GM19023 (cell line): ENCODE measurements at regions not wholly inside any gene's neighbourhood (a gene's known extent, or its start where the extent isn't known, plus 50 kb on each side); places are given as distances from the start of the nearest gene placed in this dataset.
"Not testable (repeated sequence)": the region's sequence is repeated elsewhere in the genome, so short reads cannot be mapped to it uniquely, and the experiment has no call there.

Experiments
- ATAC-seq: cut with Tn5 transposase; IDR thresholded peaks from one replicate; pipeline ENCODE4 v1.9.1; 2021; ENCODE audit warnings: mild to moderate bottlenecking, moderate library complexity; ENCODE audit not compliant: unreplicated experiment

DNA sequence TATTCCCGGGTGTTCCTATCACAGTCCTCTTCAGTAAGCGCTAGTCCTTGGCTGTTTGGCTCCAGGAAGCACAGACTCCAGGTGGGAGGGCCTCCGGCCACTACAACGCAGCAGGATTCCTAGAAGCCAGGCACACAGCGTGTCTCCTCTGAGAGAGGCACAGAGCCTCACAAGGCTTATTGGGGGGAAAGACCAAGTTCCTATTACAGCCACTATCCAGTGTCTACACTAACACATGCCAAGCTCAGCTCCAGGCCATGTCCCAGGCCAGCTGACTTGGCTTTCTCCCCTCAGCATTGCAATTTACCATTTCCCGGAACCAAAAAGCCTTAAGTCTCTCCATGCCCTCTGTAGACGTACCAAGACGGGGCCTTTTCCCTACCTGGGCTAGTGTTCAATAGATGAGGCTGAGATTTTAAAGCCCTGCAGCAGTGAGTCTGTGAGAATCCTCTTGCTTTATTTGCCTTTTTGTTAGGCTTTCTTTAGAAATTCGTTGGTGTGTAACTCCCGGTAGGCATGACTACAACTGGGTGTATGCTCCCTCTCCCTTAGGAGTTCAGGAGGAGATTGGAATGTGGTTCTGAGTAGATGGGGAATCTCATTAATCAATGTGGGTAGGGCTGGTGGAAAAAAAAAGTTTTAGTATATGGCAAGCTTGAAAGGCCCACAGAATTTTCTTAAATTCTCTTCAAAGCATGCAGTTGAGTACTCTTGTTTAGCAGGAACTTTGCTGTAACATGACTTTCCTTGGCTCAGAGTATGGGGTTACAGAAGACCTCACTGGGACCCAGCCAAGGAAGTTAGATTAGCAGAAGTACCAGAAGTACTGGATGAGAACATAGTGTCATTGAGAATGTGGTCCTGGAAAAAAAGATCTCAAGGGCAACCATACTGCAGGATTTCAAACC lies 84.3 kb upstream of the SLC1A3 start:
- no peak for ATAC-seq

DNA sequence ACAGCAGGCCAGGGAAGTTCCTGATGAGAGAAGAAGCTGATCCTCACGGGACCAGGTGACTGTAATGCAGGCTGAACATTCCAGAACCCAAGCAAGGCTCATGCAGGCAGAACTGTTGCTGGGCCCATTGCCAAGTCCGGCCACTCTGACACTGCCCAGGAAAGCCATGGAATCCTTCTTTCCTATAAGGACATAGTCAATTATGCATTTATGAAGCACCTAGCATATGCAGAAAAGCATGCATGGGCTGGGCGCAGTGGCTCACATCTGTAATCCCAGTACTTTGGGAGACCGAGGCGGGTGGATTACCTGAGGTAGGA lies 83.7 kb upstream of the SLC1A3 start:
- ATAC-seq = no peak

DNA sequence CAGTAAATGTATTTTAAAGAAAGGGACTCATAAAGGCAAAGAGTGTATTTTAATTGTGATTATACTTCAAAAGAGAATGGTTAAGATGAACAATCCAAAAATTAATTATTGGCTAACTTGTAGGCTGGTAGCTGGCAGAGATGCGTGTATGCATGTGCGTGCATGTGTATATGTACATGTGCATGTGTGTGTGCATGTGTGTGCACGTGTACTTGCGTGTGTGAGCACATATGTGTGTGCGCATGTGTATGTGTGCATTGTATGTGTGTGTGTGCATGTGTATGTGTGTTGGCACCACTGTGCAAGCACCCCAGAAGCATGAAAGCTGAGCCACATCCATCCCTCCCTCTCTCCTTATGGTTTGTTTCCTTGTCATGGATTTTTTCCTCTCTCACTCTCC lies 83.0 kb upstream of the SLC1A3 start:
- ATAC-seq = no peak

DNA sequence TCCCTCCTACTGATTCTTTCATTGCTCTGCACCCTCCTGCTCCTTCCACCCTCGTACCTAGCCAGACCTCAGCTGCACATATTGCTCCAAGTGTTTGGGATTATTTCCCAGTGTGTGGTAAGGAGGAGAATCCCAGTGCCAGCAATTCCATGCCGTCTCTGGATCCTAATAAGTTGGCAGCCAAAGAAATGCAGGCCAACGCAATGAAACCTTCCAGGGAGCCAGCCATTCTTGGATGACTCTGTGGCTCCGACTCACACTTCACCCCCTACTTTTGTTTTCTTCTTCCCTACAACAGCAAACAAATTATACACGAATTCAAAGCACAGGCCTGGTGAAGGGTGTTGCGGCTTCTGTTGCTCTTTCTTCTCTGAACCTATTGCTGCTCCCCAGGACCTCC lies 82.5 kb upstream of the SLC1A3 start:
- ATAC-seq = no peak

DNA sequence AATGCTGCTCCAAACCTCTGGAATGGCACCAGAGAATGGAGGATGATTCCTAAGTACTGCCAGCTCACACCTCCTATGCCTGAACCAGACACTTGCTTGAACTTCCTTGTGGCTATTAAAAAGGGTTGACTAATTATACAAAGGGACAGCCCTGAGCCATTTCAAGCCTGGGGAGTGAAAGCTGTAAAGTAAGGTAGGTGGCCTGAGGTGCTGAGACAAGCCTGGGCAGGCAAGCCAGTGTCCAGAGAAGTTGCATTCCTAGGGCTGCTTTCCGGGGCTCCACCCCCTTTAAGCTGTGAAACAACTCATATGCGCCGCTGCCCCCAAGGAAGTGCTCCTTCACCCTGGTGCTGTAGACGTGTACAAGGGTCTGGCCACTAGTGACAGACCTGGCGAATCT lies 79.9 kb upstream of the SLC1A3 start:
- ATAC-seq = no peak

DNA sequence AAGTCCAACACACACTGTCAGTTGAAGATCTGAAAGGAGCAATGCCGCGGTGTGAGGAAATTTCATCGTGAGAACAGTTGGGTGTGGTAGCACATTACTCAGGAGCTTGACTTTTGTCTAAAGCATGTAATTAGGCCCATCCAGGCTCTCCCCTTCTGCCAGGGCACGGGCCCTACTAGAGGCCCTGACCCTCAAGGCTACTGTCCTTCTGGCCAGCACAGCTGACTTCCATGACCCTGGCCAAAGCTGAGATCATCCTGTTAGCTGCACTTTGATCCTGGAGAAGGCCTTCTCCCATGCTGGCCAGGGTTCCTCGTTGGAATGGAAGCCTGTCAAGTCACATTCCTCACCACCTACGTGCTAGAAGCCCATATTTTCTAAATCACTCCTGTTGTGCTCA lies 77.8 kb upstream of the SLC1A3 start:
- ATAC-seq = no peak

DNA sequence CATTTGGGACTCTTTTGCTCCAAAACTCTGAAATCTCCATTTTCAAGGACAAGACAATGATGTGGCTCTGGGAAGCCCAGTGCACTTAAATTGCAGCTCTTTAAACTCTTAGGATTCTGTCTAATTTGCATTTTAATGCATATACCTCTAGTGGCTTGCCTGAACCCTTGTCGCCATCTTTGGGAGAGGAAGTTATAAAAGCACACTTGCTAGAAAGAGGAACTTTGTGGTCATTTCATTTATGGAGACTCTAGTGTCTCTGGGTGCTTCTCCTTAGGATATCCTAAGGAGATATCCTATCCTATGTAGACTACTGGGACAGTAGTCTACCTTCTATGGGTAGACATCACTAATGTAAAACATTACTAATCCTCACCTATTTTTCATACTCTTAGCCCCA lies 77.3 kb upstream of the SLC1A3 start:
- ATAC-seq = no peak

DNA sequence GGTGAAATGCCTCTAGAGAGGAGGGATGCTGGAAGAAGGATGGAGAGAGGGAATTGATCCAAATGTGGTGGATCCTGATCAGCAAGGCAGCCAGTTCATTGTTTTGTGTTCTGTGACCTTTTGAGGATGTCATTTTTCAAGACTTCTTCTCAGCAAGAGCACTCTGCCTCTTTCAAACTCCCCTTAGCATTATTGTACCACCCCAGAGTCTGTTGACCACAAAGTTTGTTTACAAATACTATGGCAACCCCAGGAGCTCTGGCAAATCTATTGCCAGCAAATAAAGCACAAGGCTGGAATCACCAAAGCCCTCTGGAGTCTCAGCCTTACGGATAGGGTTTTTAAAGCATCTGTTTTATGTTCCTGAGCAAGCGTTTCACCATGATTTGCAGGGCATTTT lies 76.2 kb upstream of the SLC1A3 start:
- ATAC-seq = no peak

DNA sequence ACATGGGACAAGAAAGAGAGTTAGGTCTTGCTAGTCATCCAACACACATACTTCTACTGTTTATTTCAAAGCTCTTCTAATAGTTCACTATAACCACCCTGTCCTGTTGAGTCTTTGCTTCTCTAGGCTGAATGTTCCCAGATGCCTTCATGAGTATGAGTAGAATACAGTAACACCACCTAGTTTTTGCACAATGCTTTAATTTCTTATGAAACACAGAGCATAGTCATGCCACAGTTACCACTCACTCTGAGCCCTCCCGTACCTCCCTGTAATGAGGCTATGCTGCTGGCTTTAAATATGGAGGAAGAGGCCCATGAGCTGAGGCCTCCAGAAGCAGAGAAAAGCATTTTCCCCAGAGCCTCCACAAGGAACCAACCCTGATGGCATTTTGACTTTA lies 75.0 kb upstream of the SLC1A3 start:
- no peak for ATAC-seq

DNA sequence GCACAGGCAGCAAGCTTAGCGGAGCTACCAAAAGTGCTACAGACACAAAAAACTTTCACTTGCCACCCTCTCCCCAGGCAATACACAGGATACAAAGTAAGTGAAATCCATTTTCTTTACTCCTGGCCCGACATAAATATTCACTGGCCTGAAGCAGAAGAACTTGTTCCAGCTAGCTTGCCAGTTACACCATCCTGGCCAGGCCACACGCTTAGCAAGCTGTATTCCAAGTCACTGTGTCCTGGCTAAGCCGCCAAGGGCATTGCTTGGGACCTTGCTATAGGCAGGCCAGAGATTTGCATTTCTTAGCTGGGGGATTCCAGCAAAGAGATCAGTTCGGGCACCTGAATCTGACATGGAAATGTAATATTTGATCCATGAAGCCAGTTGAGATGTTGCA lies 71.0 kb upstream of the SLC1A3 start:
- ATAC-seq = no peak

DNA sequence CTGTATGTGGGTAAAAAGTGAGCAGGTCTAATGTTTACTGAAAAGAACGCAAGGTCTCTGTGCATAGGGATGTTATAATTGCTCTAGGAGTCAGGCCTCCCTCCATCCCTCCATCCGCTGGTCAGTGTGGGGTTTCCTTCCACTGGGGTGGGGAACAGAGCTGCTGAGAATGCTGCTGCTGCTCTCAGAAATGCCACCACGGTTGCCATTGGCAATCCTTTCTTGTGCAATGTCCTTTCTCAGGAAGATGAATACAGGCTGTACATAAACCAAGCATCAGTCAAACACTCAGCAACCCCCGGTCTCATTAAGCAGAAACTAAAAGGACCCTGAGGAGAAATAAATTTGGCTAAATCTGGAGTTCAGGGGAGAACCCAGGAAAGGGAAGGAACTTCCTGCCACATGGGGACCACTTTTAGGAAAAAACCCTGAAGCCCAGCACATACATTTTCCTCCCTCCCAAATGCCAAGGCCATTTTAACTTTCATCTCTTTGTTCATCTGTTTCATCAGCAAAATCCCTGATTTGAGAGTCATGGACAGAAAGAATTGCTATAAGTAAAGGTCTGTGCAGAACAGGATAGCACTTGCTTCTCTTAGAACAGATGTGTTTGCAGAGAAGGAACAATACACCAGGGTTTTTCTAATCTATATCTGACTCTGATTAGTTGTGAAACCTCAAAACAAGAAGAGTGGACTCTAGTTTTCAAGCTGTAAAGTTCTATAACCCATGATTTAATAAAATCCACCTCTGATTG lies 70.4 kb upstream of the SLC1A3 start:
- no peak for ATAC-seq

DNA sequence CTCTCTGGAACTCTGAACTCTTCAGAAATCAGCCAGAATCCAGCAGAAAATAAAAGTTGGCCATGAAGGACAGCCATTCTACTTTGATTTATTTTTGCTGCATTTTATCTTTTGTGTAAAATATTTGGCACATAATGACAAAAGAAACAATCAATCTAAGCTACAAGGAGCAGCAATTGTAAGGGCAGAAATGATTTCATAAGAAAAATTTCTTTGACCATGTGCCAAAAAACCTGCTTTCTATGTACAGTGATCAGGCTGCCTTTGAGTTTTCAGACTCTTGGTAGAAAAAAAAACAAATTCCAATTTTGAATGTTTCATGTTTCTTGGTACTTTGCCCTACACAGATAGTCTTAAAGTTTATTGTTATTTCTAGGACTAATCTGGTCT lies 69.8 kb upstream of the SLC1A3 start:
- ATAC-seq = no peak

DNA sequence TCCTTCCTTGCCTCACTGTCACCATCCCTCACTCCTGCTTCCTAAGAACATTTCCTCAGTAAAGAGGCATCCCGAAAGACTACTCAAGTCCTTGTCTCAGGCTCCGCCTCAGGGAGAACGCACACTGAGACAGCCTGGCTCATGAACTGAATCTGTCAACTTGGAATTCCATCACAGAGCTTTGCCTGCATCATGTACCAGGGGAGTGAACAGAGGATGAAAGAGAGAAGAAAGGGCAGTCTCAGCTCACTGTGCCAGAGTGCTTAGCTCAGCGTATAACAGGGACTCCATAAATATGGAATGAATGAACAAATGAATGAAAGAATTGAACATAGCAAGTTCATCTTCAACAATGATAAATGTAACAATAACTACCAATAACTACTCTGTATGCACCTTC lies 68.7 kb upstream of the SLC1A3 start:
- ATAC-seq = no peak

DNA sequence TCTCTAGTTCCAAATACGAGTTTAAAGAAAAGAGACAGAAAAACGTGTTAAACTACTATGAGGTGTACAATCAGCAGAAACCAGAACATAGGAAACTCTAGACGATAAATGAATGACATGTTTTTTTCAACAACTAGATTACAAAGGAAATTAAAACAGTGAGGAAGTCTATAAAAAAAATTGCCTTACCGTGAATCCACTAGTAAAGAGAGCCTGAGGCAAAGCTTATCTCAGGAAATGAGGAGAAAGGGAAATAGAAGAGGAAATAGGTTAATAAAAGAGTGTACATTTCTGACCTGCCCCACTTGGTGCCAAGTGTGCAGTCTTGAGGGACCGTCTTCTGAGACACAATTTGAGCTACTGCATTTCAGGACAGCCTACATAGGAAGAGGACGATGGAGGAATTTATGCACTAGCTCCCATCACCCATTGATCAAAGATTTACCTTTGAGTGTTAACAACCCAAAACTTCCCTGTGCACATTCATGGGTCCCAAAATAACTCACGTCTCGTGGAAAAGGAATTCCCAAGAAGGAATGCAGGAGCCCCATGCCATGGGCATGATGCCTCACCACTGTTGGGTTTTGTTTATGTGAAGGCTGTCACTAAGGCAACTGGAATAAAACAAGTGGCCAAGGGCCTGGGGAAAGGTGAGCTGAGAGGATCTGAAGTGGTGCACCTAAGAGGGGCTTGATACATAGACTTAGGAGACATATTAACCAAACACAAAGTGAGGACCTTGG lies 53.6 kb upstream of the SLC1A3 start:
- ATAC-seq = no peak

DNA sequence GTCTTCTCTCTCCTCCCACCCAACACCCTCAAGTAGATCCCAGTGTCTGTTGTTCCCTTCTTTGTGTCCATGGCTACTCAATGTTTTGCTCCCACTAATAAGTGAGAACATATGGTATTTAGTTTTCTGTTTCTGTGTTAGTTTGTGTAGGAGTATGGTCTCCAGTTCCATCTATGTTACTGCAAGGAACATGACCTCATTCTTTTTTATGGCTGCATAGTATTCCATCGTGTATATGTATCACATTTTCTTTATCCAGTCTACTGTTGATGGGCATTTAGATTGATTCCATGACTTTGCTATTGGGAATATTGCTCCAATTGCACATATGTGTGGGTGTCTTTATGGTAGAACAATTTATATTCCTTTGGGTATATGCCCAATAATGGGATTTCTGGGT lies 51.4 kb upstream of the SLC1A3 start:
- not testable (repeated sequence) for ATAC-seq
